SU-DHL-6 (cell line): ENCODE measurements at regions not wholly inside any gene's neighbourhood (a gene's known extent, or its start where the extent isn't known, plus 50 kb on each side); places are given as distances from the start of the nearest gene placed in this dataset.

Experiments
- H2AFZ ChIP-seq: fragments of 200-600 bp; sonication (generic); 2 replicates; pipeline ENCODE4 v1.6.1; 2014; ENCODE audit warnings: low read depth, mild to moderate bottlenecking, moderate library complexity, mixed read lengths, antibody characterized with exemption, low read length; ENCODE audit not compliant: severe bottlenecking
- H3F3A ChIP-seq: fragments of 200-600 bp; shearing (Covaris generic); 2 replicates; pipeline ENCODE4 v1.6.0; 2016; ENCODE audit warnings: antibody characterized with exemption, mild to moderate bottlenecking; ENCODE audit not compliant: insufficient read depth
- H3K27ac ChIP-seq: fragments of 200-600 bp; sonication (generic); 2 replicates; pipeline ENCODE4 v1.5.1; 2016; ENCODE audit warnings: low read depth, mild to moderate bottlenecking, low read length, moderate library complexity, mixed read lengths
- H3K27me3 ChIP-seq: fragments of 200-600 bp; sonication (generic), shearing (Covaris generic); 2 replicates; pipeline ENCODE4 v1.6.0; 2014; ENCODE audit warnings: mild to moderate bottlenecking, low read length
- H3K36me3 ChIP-seq: fragments of 200-600 bp; sonication (generic); 2 replicates; pipeline ENCODE4 v1.6.1; 2014; ENCODE audit warnings: mild to moderate bottlenecking, low read length, mixed read lengths
- H3K4me2 ChIP-seq: fragments of 300-600, 200-600 bp; shearing (Covaris generic), sonication (generic); 2 replicates; pipeline ENCODE4 v1.6.0; 2014; ENCODE audit warnings: low read length, low read depth, mild to moderate bottlenecking; ENCODE audit not compliant: poor library complexity, severe bottlenecking
- H3K4me3 ChIP-seq: fragments of 200-600 bp; sonication (generic); 2 replicates; pipeline ENCODE4 v1.5.1; 2014; ENCODE audit warnings: antibody characterized with exemption, low read length, mild to moderate bottlenecking, mixed read lengths; ENCODE audit not compliant: insufficient read depth, poor library complexity, severe bottlenecking
- H3K79me2 ChIP-seq: fragments of 200-600 bp; sonication (generic); 2 replicates; pipeline ENCODE4 v1.6.1; 2014; ENCODE audit warnings: mild to moderate bottlenecking, low read length, moderate library complexity; ENCODE audit not compliant: insufficient read depth
- H3K9ac ChIP-seq: fragments of 200-600 bp; sonication (generic); 2 replicates; pipeline ENCODE4 v1.7.0; 2014; ENCODE audit warnings: mild to moderate bottlenecking, low read length
- H3K9me2 ChIP-seq: fragments of 200-600 bp; sonication (generic); replicated peaks from 2 replicates; pipeline ENCODE4 v1.6.1; 2014; ENCODE audit warnings: low read length; ENCODE audit not compliant: insufficient read depth
- H3K9me3 ChIP-seq: fragments of 200-600 bp; sonication (generic); 2 replicates; pipeline ENCODE4 v1.6.1; 2014; ENCODE audit warnings: low read length, mixed read lengths; ENCODE audit not compliant: insufficient read depth
- H4K20me1 ChIP-seq: fragments of 200-600 bp; sonication (generic); 2 replicates; pipeline ENCODE4 v1.6.1; 2014; ENCODE audit warnings: low read depth, mild to moderate bottlenecking, antibody characterized with exemption, low read length, moderate library complexity, mixed read lengths
- EZH2phosphoT487 ChIP-seq: fragments of 200-600 bp; sonication (generic), shearing (Covaris generic); conservative IDR thresholded peaks from 2 replicates; pipeline ENCODE4 v1.6.1; 2018; ENCODE audit warnings: mild to moderate bottlenecking, antibody characterized with exemption, low read length, moderate library complexity, mixed read lengths
- TF ChIP-seq, protein P1 (sequence below): fragments of 200-600 bp; sonication (generic); IDR thresholded peaks from one replicate; pipeline ENCODE4 v1.5.1; 2017; ENCODE audit warnings: antibody characterized with exemption, mild to moderate bottlenecking, low read length, moderate library complexity; ENCODE audit not compliant: insufficient read depth, poor library complexity, severe bottlenecking

GRCh38 chr12:69123311-69123710 lies 116.1 kb upstream of the CPSF6 start:
- H3K36me3 ChIP-seq = no peaks in the 10 kb centered on the region
- H4K20me1 ChIP-seq = no peaks in the 10 kb centered on the region
- no peaks in the 10 kb centered on the region for H3K9me2 ChIP-seq
- no peak overlapping the region for H3K4me3 ChIP-seq
- no peak overlapping the region for H3K9ac ChIP-seq
- no peak overlapping the region for H3K4me2 ChIP-seq
- no peaks in the 10 kb centered on the region for H3F3A ChIP-seq
- H3K27me3 ChIP-seq = no peaks in the 10 kb centered on the region
- H2AFZ ChIP-seq = no peak overlapping the region
- no peaks in the 10 kb centered on the region for H3K9me3 ChIP-seq
- H3K27ac ChIP-seq = no peak overlapping the region
- TF ChIP-seq, protein P1, sequence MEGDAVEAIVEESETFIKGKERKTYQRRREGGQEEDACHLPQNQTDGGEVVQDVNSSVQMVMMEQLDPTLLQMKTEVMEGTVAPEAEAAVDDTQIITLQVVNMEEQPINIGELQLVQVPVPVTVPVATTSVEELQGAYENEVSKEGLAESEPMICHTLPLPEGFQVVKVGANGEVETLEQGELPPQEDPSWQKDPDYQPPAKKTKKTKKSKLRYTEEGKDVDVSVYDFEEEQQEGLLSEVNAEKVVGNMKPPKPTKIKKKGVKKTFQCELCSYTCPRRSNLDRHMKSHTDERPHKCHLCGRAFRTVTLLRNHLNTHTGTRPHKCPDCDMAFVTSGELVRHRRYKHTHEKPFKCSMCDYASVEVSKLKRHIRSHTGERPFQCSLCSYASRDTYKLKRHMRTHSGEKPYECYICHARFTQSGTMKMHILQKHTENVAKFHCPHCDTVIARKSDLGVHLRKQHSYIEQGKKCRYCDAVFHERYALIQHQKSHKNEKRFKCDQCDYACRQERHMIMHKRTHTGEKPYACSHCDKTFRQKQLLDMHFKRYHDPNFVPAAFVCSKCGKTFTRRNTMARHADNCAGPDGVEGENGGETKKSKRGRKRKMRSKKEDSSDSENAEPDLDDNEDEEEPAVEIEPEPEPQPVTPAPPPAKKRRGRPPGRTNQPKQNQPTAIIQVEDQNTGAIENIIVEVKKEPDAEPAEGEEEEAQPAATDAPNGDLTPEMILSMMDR = no peak
- TF ChIP-seq EZH2phosphoT487 = no peak
- no peaks in the 10 kb centered on the region for H3K79me2 ChIP-seq

DNA sequence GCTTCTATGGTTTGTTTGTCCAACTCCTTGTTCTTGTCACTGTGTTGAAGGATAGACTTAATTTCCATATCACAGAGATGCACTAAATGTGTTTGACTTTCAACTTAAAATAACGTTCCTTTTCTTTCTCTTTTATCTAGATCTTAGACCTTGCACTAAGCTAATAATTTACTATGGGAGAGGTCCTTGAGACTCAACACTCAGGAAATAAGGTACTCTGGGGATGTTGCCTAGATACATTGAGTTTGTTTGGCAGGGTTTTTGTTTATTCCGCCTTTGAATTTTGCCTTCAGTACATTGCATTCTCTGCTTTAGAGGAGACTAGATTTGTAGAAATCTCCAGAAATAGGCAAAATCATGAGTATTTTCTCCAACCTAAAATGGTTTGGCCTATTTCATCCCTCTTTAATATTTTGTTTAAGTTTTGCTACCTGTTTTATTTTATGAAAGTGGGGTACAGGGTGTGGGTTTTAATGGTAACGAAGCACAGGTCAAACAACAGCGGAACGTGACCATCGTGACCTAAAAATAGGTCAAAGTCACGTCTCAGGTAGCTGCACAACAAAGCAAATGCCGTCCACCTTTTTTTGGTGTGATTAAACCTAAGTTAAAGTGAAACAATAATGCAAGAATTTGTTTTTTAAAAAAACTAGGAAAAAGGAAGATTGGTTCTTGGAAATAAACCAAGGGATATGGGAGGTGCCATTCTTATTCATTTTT lies 115.3 kb upstream of the CPSF6 start:
- Histone ChIP-seq H3F3A (no peaks in the 10 kb centered on the region), H3K36me3 (no peaks in the 10 kb centered on the region), H4K20me1 (no peaks in the 10 kb centered on the region), H3K9ac (no peak overlapping the region), H3K27me3 (no peaks in the 10 kb centered on the region), H3K4me2 (no peak overlapping the region), H2AFZ (no peak overlapping the region), H3K9me2 (no peaks in the 10 kb centered on the region), H3K27ac (no peak overlapping the region), H3K4me3 (no peak overlapping the region), H3K9me3 (no peaks in the 10 kb centered on the region), H3K79me2 (no peaks in the 10 kb centered on the region)
- TF ChIP-seq EZH2phosphoT487 = no peak
- TF ChIP-seq, protein P1 = no peak

- H2AFZ ChIP-seq = no peak overlapping the region
- no peaks in the 10 kb centered on the region for H3K79me2 ChIP-seq
- no peak overlapping the region for H3K4me3 ChIP-seq
- H3K9ac ChIP-seq = no peak overlapping the region
- TF ChIP-seq EZH2phosphoT487 = no peak
- TF ChIP-seq, protein P1 = no peak
- no peaks in the 10 kb centered on the region for H3K27me3 ChIP-seq
- H3K9me3 ChIP-seq = no peaks in the 10 kb centered on the region
- no peaks in the 10 kb centered on the region for H3K9me2 ChIP-seq
- H3K36me3 ChIP-seq = no peaks in the 10 kb centered on the region
- no peaks in the 10 kb centered on the region for H4K20me1 ChIP-seq
- H3K4me2 ChIP-seq = no peak overlapping the region
- no peaks in the 10 kb centered on the region for H3F3A ChIP-seq
- no peak overlapping the region for H3K27ac ChIP-seq
These were observed 110.4 kb upstream of the CPSF6 start for GRCh38 chr12:69129017-69129416.
